ENCODE measurements at regions not wholly inside any gene's neighbourhood (a gene's known extent, or its start where the extent isn't known, plus 50 kb on each side); places are given as distances from the start of the nearest gene placed in this dataset.

DNA sequence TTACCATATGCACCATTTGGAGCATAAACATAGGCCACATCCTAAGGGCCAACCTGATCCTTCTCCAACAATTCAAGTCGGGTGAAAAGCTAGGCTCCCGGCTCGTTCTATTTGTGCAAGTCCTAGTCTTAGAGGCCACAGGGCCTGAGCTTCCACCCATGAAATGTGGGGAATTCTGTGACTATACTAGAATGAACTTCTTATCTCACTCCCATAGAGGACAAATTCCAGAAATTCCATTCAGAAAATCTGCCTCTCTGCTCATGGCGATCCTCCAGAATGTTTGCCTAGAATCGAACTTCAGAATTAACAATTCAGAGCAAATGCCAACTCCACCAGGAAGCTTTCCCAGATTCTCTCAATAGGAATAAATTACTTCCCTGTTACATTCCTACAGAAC is 187.9 kb downstream of the BCL11A start:
- no peak overlapping the region for H3K27ac ChIP-seq
- no peak for DNase-seq

DNA sequence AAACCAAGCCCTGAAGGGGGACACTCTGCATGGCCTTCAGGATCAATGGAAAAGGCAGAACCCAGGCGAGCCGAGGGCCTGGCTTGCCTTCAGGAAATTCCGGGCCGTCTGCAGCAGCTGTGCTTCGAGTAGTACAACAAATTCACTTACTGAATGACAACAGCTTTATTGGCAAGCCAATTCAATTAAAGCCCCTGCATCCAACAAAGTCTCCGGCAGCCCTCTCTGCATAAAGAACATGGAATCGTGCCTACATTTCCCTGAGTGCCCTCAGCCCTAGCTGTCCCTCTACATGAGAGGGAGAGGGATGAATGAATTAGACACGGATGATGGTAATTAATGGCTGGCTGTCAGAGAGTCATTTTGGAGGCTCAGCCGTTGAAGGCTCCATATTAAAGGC is 189.0 kb downstream of the BCL11A start:
- TF ChIP-seq, protein P1, sequence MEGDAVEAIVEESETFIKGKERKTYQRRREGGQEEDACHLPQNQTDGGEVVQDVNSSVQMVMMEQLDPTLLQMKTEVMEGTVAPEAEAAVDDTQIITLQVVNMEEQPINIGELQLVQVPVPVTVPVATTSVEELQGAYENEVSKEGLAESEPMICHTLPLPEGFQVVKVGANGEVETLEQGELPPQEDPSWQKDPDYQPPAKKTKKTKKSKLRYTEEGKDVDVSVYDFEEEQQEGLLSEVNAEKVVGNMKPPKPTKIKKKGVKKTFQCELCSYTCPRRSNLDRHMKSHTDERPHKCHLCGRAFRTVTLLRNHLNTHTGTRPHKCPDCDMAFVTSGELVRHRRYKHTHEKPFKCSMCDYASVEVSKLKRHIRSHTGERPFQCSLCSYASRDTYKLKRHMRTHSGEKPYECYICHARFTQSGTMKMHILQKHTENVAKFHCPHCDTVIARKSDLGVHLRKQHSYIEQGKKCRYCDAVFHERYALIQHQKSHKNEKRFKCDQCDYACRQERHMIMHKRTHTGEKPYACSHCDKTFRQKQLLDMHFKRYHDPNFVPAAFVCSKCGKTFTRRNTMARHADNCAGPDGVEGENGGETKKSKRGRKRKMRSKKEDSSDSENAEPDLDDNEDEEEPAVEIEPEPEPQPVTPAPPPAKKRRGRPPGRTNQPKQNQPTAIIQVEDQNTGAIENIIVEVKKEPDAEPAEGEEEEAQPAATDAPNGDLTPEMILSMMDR (IDR thresholded peaks at IDR 0.05; ENCODE audit: low read depth, low read length), result no peak
- Histone ChIP-seq H3K36me3 (no peaks in the 10 kb centered on the region), H3K4me3 (ENCODE audit: low read depth, low read length) (no peak overlapping the region), H3K9me3 (ENCODE audit: severe bottlenecking) (peaks cover 4% of the 10 kb centered on the region), H3K27me3 (ENCODE audit: insufficient read depth, low read depth, severe bottlenecking) (no peaks in the 10 kb centered on the region), H3K27ac (no peak overlapping the region)
- DNase-seq, result no peak

More for the DNA sequence above, 187.9 kb downstream of the BCL11A start:
- Histone ChIP-seq H3K36me3 (no peaks in the 10 kb centered on the region), H3K9me3 (ENCODE audit: severe bottlenecking) (peaks cover 4% of the 10 kb centered on the region), H3K27me3 (ENCODE audit: insufficient read depth, low read depth, severe bottlenecking) (no peaks in the 10 kb centered on the region), H3K4me3 (ENCODE audit: low read depth, low read length) (no peak overlapping the region)
- TF ChIP-seq, protein P1 (IDR thresholded peaks at IDR 0.05; ENCODE audit: low read depth, low read length), result no peak

DNA sequence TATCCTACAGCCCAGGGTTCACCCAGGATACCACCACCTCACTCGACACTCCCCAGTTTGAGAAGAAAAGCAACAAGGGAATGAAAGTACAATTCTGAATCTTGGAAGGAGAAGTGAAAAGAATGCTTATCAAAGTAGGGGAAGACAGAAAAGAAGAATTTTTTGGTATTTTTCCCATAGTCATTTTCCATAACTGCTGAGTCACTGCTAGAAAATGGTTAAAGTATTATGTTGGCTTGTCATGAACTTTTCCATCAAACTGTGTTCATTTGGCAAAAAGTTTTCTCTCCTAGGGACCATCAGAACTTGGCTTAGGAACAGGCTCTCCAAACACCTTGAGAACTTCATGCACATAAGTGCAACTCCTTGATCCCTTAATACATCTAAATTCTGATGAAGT is 192.0 kb downstream of the BCL11A start:
- no peak for DNase-seq
- no peaks in the 10 kb centered on the region for H3K27me3 ChIP-seq (ENCODE audit: insufficient read depth, low read depth, severe bottlenecking)
- TF ChIP-seq, protein P1 (IDR thresholded peaks at IDR 0.05; ENCODE audit: low read depth, low read length), result no peak

DNA sequence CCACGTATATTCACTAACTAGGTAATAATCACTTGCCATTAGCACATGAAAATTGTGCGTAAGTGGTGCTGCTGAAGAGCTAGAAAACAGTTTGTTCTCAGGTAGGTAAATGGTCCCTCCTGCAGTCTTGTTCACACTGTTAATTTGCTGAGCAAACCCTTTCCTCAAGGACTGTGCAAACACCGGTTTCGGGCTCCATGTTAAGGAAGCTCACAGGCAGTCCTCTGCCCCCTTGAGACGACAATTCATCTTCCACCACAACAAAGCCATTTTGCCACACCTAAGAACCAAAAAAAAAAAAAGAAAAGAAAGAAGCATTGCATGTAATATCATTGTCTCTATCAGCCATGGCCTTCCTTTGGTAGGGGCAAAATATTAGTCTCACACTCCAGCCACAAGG is 193.9 kb downstream of the BCL11A start:
- TF ChIP-seq, protein P1 (IDR thresholded peaks at IDR 0.05; ENCODE audit: low read depth, low read length), result no peak
- no peaks in the 10 kb centered on the region for H3K27me3 ChIP-seq (ENCODE audit: insufficient read depth, low read depth, severe bottlenecking)
- no peak for DNase-seq

More for the DNA sequence above, 192.0 kb downstream of the BCL11A start:
- Histone ChIP-seq H3K4me3 (ENCODE audit: low read depth, low read length) (no peak overlapping the region), H3K36me3 (no peaks in the 10 kb centered on the region), H3K27ac (no peak overlapping the region), H3K9me3 (ENCODE audit: severe bottlenecking) (peaks cover 4% of the 10 kb centered on the region)

DNA sequence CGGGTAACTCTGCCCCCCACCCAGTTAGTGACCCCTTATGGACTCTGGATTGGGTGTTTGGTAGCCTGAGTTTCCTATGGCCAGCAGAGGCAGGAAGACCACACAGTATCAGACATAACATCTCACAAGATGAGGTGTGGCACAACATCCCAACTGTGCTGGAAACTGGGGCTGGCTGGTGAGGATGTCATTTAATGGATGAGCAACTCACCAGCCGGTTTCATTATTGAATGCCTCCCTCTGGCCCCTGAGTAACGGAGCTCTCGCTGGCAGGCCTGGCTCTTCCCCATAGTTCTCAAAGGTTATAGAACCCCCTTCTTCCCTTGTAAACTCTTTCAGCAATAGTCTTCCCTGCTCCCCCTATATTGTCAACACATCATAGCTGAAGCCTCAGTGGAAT is 195.0 kb downstream of the BCL11A start:
- no peak for DNase-seq
- Histone ChIP-seq H3K4me3 (ENCODE audit: low read depth, low read length) (no peak overlapping the region), H3K27me3 (ENCODE audit: insufficient read depth, low read depth, severe bottlenecking) (no peaks in the 10 kb centered on the region), H3K36me3 (no peaks in the 10 kb centered on the region), H3K9me3 (ENCODE audit: severe bottlenecking) (no peaks in the 10 kb centered on the region), H3K27ac (no peak overlapping the region)
- TF ChIP-seq, protein P1 (IDR thresholded peaks at IDR 0.05; ENCODE audit: low read depth, low read length), result no peak

More for the DNA sequence above, 193.9 kb downstream of the BCL11A start:
- no peak overlapping the region for H3K27ac ChIP-seq
- no peak overlapping the region for H3K4me3 ChIP-seq (ENCODE audit: low read depth, low read length)
- H3K9me3 ChIP-seq (ENCODE audit: severe bottlenecking), result peaks cover 4% of the 10 kb centered on the region
- no peaks in the 10 kb centered on the region for H3K36me3 ChIP-seq

DNA sequence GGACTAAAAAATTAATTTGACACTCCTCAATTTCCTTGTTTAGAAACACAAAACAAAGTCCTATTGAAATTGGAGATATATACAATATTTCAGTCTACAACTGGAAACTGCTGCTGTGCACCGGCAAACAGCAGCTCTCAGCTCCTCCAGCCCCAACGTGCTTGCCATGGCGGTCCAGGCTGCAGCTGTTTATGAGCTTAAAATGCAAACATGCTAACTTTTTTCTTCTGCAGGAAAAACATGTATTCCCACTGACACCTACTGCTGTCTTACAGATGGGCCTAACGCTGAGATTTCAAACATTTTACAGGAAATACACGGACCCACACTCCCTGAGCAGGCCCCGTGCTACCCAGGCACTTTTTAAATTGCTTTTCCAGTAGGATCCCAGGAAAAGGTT is 195.5 kb downstream of the BCL11A start:
- H3K4me3 ChIP-seq (ENCODE audit: low read depth, low read length), result no peak overlapping the region
- H3K27me3 ChIP-seq (ENCODE audit: insufficient read depth, low read depth, severe bottlenecking), result no peaks in the 10 kb centered on the region
- no peaks in the 10 kb centered on the region for H3K9me3 ChIP-seq (ENCODE audit: severe bottlenecking)
- TF ChIP-seq, protein P1 (IDR thresholded peaks at IDR 0.05; ENCODE audit: low read depth, low read length), result no peak
- H3K36me3 ChIP-seq, result no peaks in the 10 kb centered on the region
- no peak for DNase-seq
- no peak overlapping the region for H3K27ac ChIP-seq

All from WERI-Rb-1 (cell line).